ENCODE measurements at regions not wholly inside any gene's neighbourhood (a gene's known extent, or its start where the extent isn't known, plus 50 kb on each side); places are given as distances from the start of the nearest gene placed in this dataset.
"Not testable (repeated sequence)": the region's sequence is repeated elsewhere in the genome, so short reads cannot be mapped to it uniquely, and the experiment has no call there.

GRCh38 chr12:97616946-97617345, 154.3 kb downstream of the RMST start:
- no peak for DNase-seq

- DNase-seq: no peak
Measured at GRCh38 chr12:97628962-97629361, 166.4 kb downstream of the RMST start.

GRCh38 chr12:97629382-97629781, 166.8 kb downstream of the RMST start:
- DNase-seq: no peak

GRCh38 chr12:97630356-97630755, 167.8 kb downstream of the RMST start:
- no peak for DNase-seq

GRCh38 chr12:97630875-97631274, 168.3 kb downstream of the RMST start:
- no peak for DNase-seq

GRCh38 chr12:97637770-97638169, 175.2 kb downstream of the RMST start:
- no peak for DNase-seq

GRCh38 chr12:97638739-97639138, 176.1 kb downstream of the RMST start:
- no peak for DNase-seq

GRCh38 chr12:97639702-97640101, 177.1 kb downstream of the RMST start:
- DNase-seq: no peak

GRCh38 chr12:97640826-97641225, 178.2 kb downstream of the RMST start:
- no peak for DNase-seq

- DNase-seq: no peak
Measured at GRCh38 chr12:97642911-97643310, 180.3 kb downstream of the RMST start.

- no peak for DNase-seq
Measured at GRCh38 chr12:97643924-97644323, 181.3 kb downstream of the RMST start.

- DNase-seq: no peak
Measured at GRCh38 chr12:97645726-97646125, 183.1 kb downstream of the RMST start.

GRCh38 chr12:97647142-97647541, 184.5 kb downstream of the RMST start:
- DNase-seq: no peak

GRCh38 chr12:97650242-97650641, 187.6 kb downstream of the RMST start:
- DNase-seq: no peak

GRCh38 chr12:97656548-97656947, 193.9 kb downstream of the RMST start:
- DNase-seq: not testable (repeated sequence)

GRCh38 chr12:97659117-97659880, 196.7 kb downstream of the RMST start:
- DNase-seq: no peak

GRCh38 chr12:97666263-97666662, 203.7 kb downstream of the RMST start:
- no peak for DNase-seq

- no peak for DNase-seq
Measured at GRCh38 chr12:97672870-97673269, 210.3 kb downstream of the RMST start.

- no peak for DNase-seq
Measured at GRCh38 chr12:97680751-97681150, 218.1 kb downstream of the RMST start.

GRCh38 chr12:97681612-97682504, 219.3 kb downstream of the RMST start:
- no peak for DNase-seq

GRCh38 chr12:97685360-97685759, 222.8 kb downstream of the RMST start:
- no peak for DNase-seq

- no peak for DNase-seq
Measured at GRCh38 chr12:97701901-97702300, 239.3 kb downstream of the RMST start.

- DNase-seq: no peak
Measured at GRCh38 chr12:97711392-97711791, 248.8 kb downstream of the RMST start.

- DNase-seq: no peak
Measured at GRCh38 chr12:97713270-97713669, 250.7 kb downstream of the RMST start.

All from bone marrow (tissue), 2 donors.